Adrenal gland (tissue), 5 donors: ENCODE measurements at regions not wholly inside any gene's neighbourhood (a gene's known extent, or its start where the extent isn't known, plus 50 kb on each side); places are given as distances from the start of the nearest gene placed in this dataset.

Experiments
- CTCF ChIP-seq, 6 experiments: fragments of 450-650 bp in 4 of 6; fragments of 200-600 bp in 2 of 6; sonication (generic) in 1 of 6; IDR thresholded peaks; 1 replicate in 5 of 6; 2 replicates in 1 of 6; pipeline versions ENCODE4 v1.5.1 to v1.8.0; 2016 to 2021; ENCODE audit warnings: antibody characterized with exemption in 6 of 6, mild to moderate bottlenecking in 2 of 6, moderate library complexity in 1 of 6
- POLR2A ChIP-seq, 2 donors: fragments of 450-650 bp; IDR thresholded peaks; one replicate each; pipeline ENCODE4 v1.6.1; 2017; ENCODE audit warnings: antibody characterized with exemption in 2 of 2, mild to moderate bottlenecking in 2 of 2, moderate library complexity in 1 of 2
- donor health status: DM: no; HTN: no; CAD: no.

DNA sequence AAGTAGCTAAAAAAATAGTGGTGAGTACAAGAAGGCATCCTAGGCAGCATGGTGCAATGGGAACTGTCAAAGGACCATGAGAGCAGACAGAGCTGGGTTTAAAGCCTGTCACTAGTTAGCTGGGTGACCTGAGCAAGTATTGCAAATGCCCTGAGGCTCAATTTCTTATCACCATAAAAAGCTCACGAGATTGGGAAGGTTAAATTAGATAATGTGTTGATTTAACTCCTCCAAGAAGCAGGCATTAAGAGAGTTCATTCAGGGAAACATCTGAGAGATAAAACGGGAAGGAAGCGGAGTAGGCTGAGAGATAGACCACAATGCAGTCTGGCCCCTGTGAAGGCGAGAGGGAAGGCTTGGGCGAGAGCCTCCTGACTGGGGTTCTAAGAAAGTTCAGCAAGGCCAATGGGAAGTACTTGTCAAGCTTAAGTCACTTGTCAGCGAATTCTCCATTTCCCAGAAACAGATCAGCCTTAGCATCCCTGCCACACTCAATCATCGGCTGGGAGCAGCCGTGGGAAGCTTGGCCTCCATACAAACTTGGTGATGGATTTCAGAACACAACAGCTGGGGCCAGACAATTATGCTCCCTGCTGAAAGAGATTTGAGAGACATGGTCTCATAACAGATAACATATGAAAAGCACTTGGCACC, 105.5 kb downstream of the POU4F1 start:
- TF ChIP-seq CTCF (IDR thresholded peaks at IDR 0.05) (no peak), POLR2A (IDR thresholded peaks at IDR 0.05) (no peak)
